Renal pelvis (tissue), 1 donor: ENCODE measurements at regions not wholly inside any gene's neighbourhood (a gene's known extent, or its start where the extent isn't known, plus 50 kb on each side); places are given as distances from the start of the nearest gene placed in this dataset.

Experiments used
- DNase-seq: peaks from one replicate; pipeline ENCODE4 v3.0.0-alpha.2; 2013

- DNase-seq: no peak
Measured at GRCh38 chr13:91280801-91281200, 66.7 kb upstream of the MIR17HG start.

- DNase-seq: no peak
Measured at GRCh38 chr13:91284335-91284734, 63.2 kb upstream of the MIR17HG start.

- no peak for DNase-seq
Measured at GRCh38 chr13:91286317-91286716, 61.2 kb upstream of the MIR17HG start.

- DNase-seq: no peak
Measured at GRCh38 chr13:91291078-91291477, 56.4 kb upstream of the MIR17HG start.

- no peak for DNase-seq
Measured at GRCh38 chr13:91292630-91293221, 54.8 kb upstream of the MIR17HG start.

- no peak for DNase-seq
Measured at GRCh38 chr13:91295712-91296410, 51.6 kb upstream of the MIR17HG start.

- no peak for DNase-seq
Measured at GRCh38 chr13:91297503-91297902, 50.0 kb upstream of the MIR17HG start.
